NCI-H82 treated with DMSO at 0.1 percent for 48 hours (cell line): ENCODE measurements at regions not wholly inside any gene's neighbourhood (a gene's known extent, or its start where the extent isn't known, plus 50 kb on each side); places are given as distances from the start of the nearest gene placed in this dataset.

Experiments used
- DNase-seq: peaks from one replicate; lab custom pipeline; 2025; ENCODE audit not compliant: unreplicated experiment; lab: John Stamatoyannopoulos, UW

- DNase-seq = no peak
Measured at GRCh38 chr21:16287046-16287445, 557.3 kb downstream of the USP25 start.

- DNase-seq = no peak
Measured at GRCh38 chr21:16291296-16291695, 561.5 kb downstream of the USP25 start.

- no peak for DNase-seq
Measured at GRCh38 chr21:16294128-16294527, 564.3 kb downstream of the USP25 start.

GRCh38 chr21:16302851-16303282 lies 573.1 kb downstream of the USP25 start:
- DNase-seq = no peak

GRCh38 chr21:16304174-16305095 lies 574.7 kb downstream of the USP25 start:
- DNase-seq = no peak

GRCh38 chr21:16305686-16306085 lies 575.9 kb downstream of the USP25 start:
- DNase-seq = no peak

GRCh38 chr21:16307256-16307655 lies 577.5 kb downstream of the USP25 start:
- no peak for DNase-seq

- DNase-seq = no peak
Measured at GRCh38 chr21:16308269-16308668, 578.5 kb downstream of the USP25 start.

- DNase-seq = no peak
Measured at GRCh38 chr21:16309250-16309971, 579.6 kb downstream of the USP25 start.

GRCh38 chr21:16310176-16310575 lies 580.4 kb downstream of the USP25 start:
- no peak for DNase-seq

- no peak for DNase-seq
Measured at GRCh38 chr21:16311229-16311628, 581.4 kb downstream of the USP25 start.

GRCh38 chr21:16312321-16312720 lies 582.5 kb downstream of the USP25 start:
- no peak for DNase-seq

GRCh38 chr21:16315223-16315622 lies 585.4 kb downstream of the USP25 start:
- no peak for DNase-seq

GRCh38 chr21:16318651-16319300 lies 589.0 kb downstream of the USP25 start:
- no peak for DNase-seq

GRCh38 chr21:16320110-16320509 lies 590.3 kb downstream of the USP25 start:
- DNase-seq = no peak

GRCh38 chr21:16322454-16322853 lies 592.7 kb downstream of the USP25 start:
- DNase-seq = no peak

- no peak for DNase-seq
Measured at GRCh38 chr21:16323596-16323995, 593.8 kb downstream of the USP25 start.

GRCh38 chr21:16324630-16325029 lies 594.8 kb downstream of the USP25 start:
- DNase-seq = no peak

GRCh38 chr21:16330082-16330907 lies 600.5 kb downstream of the USP25 start:
- DNase-seq = peak; percentile 81

GRCh38 chr21:16330908-16331268 lies 601.1 kb downstream of the USP25 start:
- DNase-seq = no peak

- DNase-seq = no peak
Measured at GRCh38 chr21:16337266-16337665, 607.5 kb downstream of the USP25 start.
